Activated CD8-positive, alpha-beta memory T cell treated with anti-CD3 and anti-CD28 coated beads, Interleukin-2, amount 10 ng/mL, durations not matched to agents 7 days and 5 days (primary cell): ENCODE measurements at regions not wholly inside any gene's neighbourhood (a gene's known extent, or its start where the extent isn't known, plus 50 kb on each side); places are given as distances from the start of the nearest gene placed in this dataset.
"Not testable (repeated sequence)": the region's sequence is repeated elsewhere in the genome, so short reads cannot be mapped to it uniquely, and the experiment has no call there.

Experiments used
- ATAC-seq: fragments of 150-1000 bp; cut with Tn5 transposase; one replicate; pipeline ENCODE4 v1.10.0; 2021; ENCODE audit warnings: moderate library complexity
- CTCF ChIA-PET: fragments of 350-600 bp; sonication (Branson Sonifier 250); formaldehyde crosslinking; loops from one replicate; lab custom pipeline; 2021; ENCODE audit warnings: antibody characterized with exemption; lab: Charles Lee
- DNase-seq: peaks from one replicate; pipeline ENCODE4 v3.0.0-alpha.2; 2020
- H3K27ac Mint-ChIP-seq: one replicate; pipeline ENCODE4 v1.8.0; 2021; ENCODE audit warnings: mild to moderate bottlenecking, mixed read lengths
- H3K27me3 Mint-ChIP-seq: one replicate; pipeline ENCODE4 v1.8.0; 2021; ENCODE audit warnings: mixed read lengths
- H3K36me3 Mint-ChIP-seq: one replicate; pipeline ENCODE4 v1.8.0; 2021; ENCODE audit warnings: mild to moderate bottlenecking, mixed read lengths
- H3K4me1 Mint-ChIP-seq: one replicate; pipeline ENCODE4 v1.8.0; 2021; ENCODE audit warnings: mixed read lengths
- H3K4me3 Mint-ChIP-seq: one replicate; pipeline ENCODE4 v1.8.0; 2021; ENCODE audit warnings: mild to moderate bottlenecking, moderate library complexity, mixed read lengths
- H3K9me3 Mint-ChIP-seq: one replicate; pipeline ENCODE4 v1.8.0; 2022; ENCODE audit warnings: low read depth, mixed read lengths

GRCh38 chr18:42378854-42379253 is 423.8 kb downstream of the PIK3C3 start:
- CTCF ChIA-PET, result interaction anchor here (0.6 kb wide), 1 partner anchor 887 kb away, joined by 3 read pairs; no protein-coding TSS in a partner anchor
- ATAC-seq, H3K4me3 Mint-ChIP-seq, H3K9me3 Mint-ChIP-seq, H3K36me3 Mint-ChIP-seq, H3K4me1 Mint-ChIP-seq, H3K27ac Mint-ChIP-seq, H3K27me3 Mint-ChIP-seq, DNase-seq: not testable (repeated sequence)

GRCh38 chr18:42381236-42381635 is 426.2 kb downstream of the PIK3C3 start:
- H3K4me1 Mint-ChIP-seq, H3K36me3 Mint-ChIP-seq, H3K27me3 Mint-ChIP-seq, H3K9me3 Mint-ChIP-seq, DNase-seq, ATAC-seq, CTCF ChIA-PET, H3K4me3 Mint-ChIP-seq, H3K27ac Mint-ChIP-seq: not testable (repeated sequence)

- H3K36me3 Mint-ChIP-seq, result no peaks in the 10 kb centered on the region
- H3K9me3 Mint-ChIP-seq, result no peaks in the 10 kb centered on the region
- CTCF ChIA-PET, result no interaction called here
- no peak overlapping the region for H3K27ac Mint-ChIP-seq
- ATAC-seq (no peak), DNase-seq (no peak)
- H3K4me3 Mint-ChIP-seq, result no peak overlapping the region
- no peaks in the 10 kb centered on the region for H3K27me3 Mint-ChIP-seq
- H3K4me1 Mint-ChIP-seq, result no peaks in the 10 kb centered on the region
These were observed 437.4 kb downstream of the PIK3C3 start for GRCh38 chr18:42392416-42392815.

- ATAC-seq (no peak), DNase-seq (no peak)
- no peak overlapping the region for H3K27ac Mint-ChIP-seq
- no peaks in the 10 kb centered on the region for H3K36me3 Mint-ChIP-seq
- no peaks in the 10 kb centered on the region for H3K4me1 Mint-ChIP-seq
- CTCF ChIA-PET, result interaction anchor here (0.6 kb wide), 1 partner anchor 9 kb away, joined by 5 read pairs; no protein-coding TSS in a partner anchor
- H3K4me3 Mint-ChIP-seq, result no peak overlapping the region
- no peaks in the 10 kb centered on the region for H3K9me3 Mint-ChIP-seq
- no peaks in the 10 kb centered on the region for H3K27me3 Mint-ChIP-seq
These were observed 437.9 kb downstream of the PIK3C3 start for GRCh38 chr18:42392926-42393325.

- no peak overlapping the region for H3K27ac Mint-ChIP-seq
- ATAC-seq (no peak), DNase-seq (no peak)
- H3K27me3 Mint-ChIP-seq, result no peaks in the 10 kb centered on the region
- no peak overlapping the region for H3K4me3 Mint-ChIP-seq
- H3K4me1 Mint-ChIP-seq, result no peaks in the 10 kb centered on the region
- H3K9me3 Mint-ChIP-seq, result no peaks in the 10 kb centered on the region
- CTCF ChIA-PET, result no interaction called here
- H3K36me3 Mint-ChIP-seq, result no peaks in the 10 kb centered on the region
These were observed 439.2 kb downstream of the PIK3C3 start for GRCh38 chr18:42394238-42394637.

GRCh38 chr18:42401131-42401673 is 446.2 kb downstream of the PIK3C3 start:
- CTCF ChIA-PET, result no interaction called here
- Mint-ChIP-seq H3K36me3 (no peaks in the 10 kb centered on the region), H3K27me3 (no peaks in the 10 kb centered on the region), H3K9me3 (peaks cover 4% of the 10 kb centered on the region), H3K4me1 (no peaks in the 10 kb centered on the region), H3K4me3 (no peak overlapping the region), H3K27ac (no peak overlapping the region)
- DNase-seq (no peak), ATAC-seq (no peak)

- peaks cover 6% of the 10 kb centered on the region for H3K9me3 Mint-ChIP-seq
- CTCF ChIA-PET, result no interaction called here
These were observed 449.1 kb downstream of the PIK3C3 start for GRCh38 chr18:42404151-42404550.

GRCh38 chr18:42409005-42409404 is 454.0 kb downstream of the PIK3C3 start:
- DNase-seq, result no peak

More at GRCh38 chr18:42404151-42404550, 449.1 kb downstream of the PIK3C3 start:
- ATAC-seq (no peak), DNase-seq (no peak)
- Mint-ChIP-seq H3K27me3 (no peaks in the 10 kb centered on the region), H3K27ac (no peak overlapping the region), H3K36me3 (no peaks in the 10 kb centered on the region), H3K4me1 (no peaks in the 10 kb centered on the region), H3K4me3 (no peak overlapping the region)

GRCh38 chr18:42412281-42412680 is 457.2 kb downstream of the PIK3C3 start:
- no peaks in the 10 kb centered on the region for H3K4me1 Mint-ChIP-seq
- H3K36me3 Mint-ChIP-seq, result no peaks in the 10 kb centered on the region
- no peak for ATAC-seq
- no peak for DNase-seq
- CTCF ChIA-PET, result no interaction called here
- H3K4me3 Mint-ChIP-seq, result no peak overlapping the region
- no peak overlapping the region for H3K27ac Mint-ChIP-seq
- H3K27me3 Mint-ChIP-seq, result no peaks in the 10 kb centered on the region
- peaks cover 3% of the 10 kb centered on the region for H3K9me3 Mint-ChIP-seq

More at GRCh38 chr18:42409005-42409404, 454.0 kb downstream of the PIK3C3 start:
- CTCF ChIA-PET, result no interaction called here
- Mint-ChIP-seq H3K4me1 (no peaks in the 10 kb centered on the region), H3K27me3 (no peaks in the 10 kb centered on the region), H3K4me3 (no peak overlapping the region), H3K36me3 (no peaks in the 10 kb centered on the region), H3K27ac (no peak overlapping the region), H3K9me3 (peaks cover 6% of the 10 kb centered on the region)
- no peak for ATAC-seq

GRCh38 chr18:42412896-42413295 is 457.9 kb downstream of the PIK3C3 start:
- Mint-ChIP-seq H3K27ac (no peak overlapping the region), H3K9me3 (peaks cover 2% of the 10 kb centered on the region), H3K36me3 (no peaks in the 10 kb centered on the region), H3K4me1 (no peaks in the 10 kb centered on the region), H3K4me3 (no peak overlapping the region), H3K27me3 (no peaks in the 10 kb centered on the region)
- CTCF ChIA-PET, result no interaction called here
- ATAC-seq (no peak), DNase-seq (no peak)

GRCh38 chr18:42413870-42414269 is 458.8 kb downstream of the PIK3C3 start:
- CTCF ChIA-PET, result no interaction called here
- no peak for DNase-seq
- no peak for ATAC-seq
- Mint-ChIP-seq H3K9me3 (peaks cover 2% of the 10 kb centered on the region), H3K27me3 (no peaks in the 10 kb centered on the region), H3K27ac (no peak overlapping the region), H3K4me3 (no peak overlapping the region), H3K4me1 (no peaks in the 10 kb centered on the region), H3K36me3 (no peaks in the 10 kb centered on the region)

GRCh38 chr18:42414756-42415454 is 459.9 kb downstream of the PIK3C3 start:
- Mint-ChIP-seq H3K4me3 (no peak overlapping the region), H3K27ac (no peak overlapping the region), H3K4me1 (no peaks in the 10 kb centered on the region), H3K27me3 (no peaks in the 10 kb centered on the region), H3K36me3 (no peaks in the 10 kb centered on the region), H3K9me3 (peaks cover 2% of the 10 kb centered on the region)
- DNase-seq (no peak), ATAC-seq (no peak)
- CTCF ChIA-PET, result no interaction called here

- Mint-ChIP-seq H3K27me3 (no peaks in the 10 kb centered on the region), H3K4me1 (no peaks in the 10 kb centered on the region), H3K9me3 (no peaks in the 10 kb centered on the region), H3K36me3 (no peaks in the 10 kb centered on the region), H3K27ac (no peak overlapping the region), H3K4me3 (no peak overlapping the region)
- CTCF ChIA-PET, result no interaction called here
- ATAC-seq (no peak), DNase-seq (no peak)
These were observed 462.2 kb downstream of the PIK3C3 start for GRCh38 chr18:42417189-42417588.

GRCh38 chr18:42418121-42418520 is 463.1 kb downstream of the PIK3C3 start:
- no peak overlapping the region for H3K27ac Mint-ChIP-seq
- H3K4me3 Mint-ChIP-seq, result no peak overlapping the region
- no peaks in the 10 kb centered on the region for H3K36me3 Mint-ChIP-seq
- no peak for DNase-seq
- CTCF ChIA-PET, result no interaction called here
- no peaks in the 10 kb centered on the region for H3K9me3 Mint-ChIP-seq
- H3K27me3 Mint-ChIP-seq, result no peaks in the 10 kb centered on the region
- ATAC-seq, result no peak
- no peaks in the 10 kb centered on the region for H3K4me1 Mint-ChIP-seq
